HepG2 (cell line): ENCODE measurements at regions not wholly inside any gene's neighbourhood (a gene's known extent, or its start where the extent isn't known, plus 50 kb on each side); places are given as distances from the start of the nearest gene placed in this dataset.

ENCODE experiments used
- ATAC-seq: fragments of 200-7000 bp; cut with Tn5 transposase; 3 replicates; pipeline ENCODE4 v1.9.1; 2020; ENCODE audit warnings: mild to moderate bottlenecking, moderate library complexity
- BruUV-seq: library from RNA; stranded (reverse); fragments of 400-500 nt; replicated peaks from 2 replicates; lab custom pipeline; 2021; lab: Mats Ljungman, UMichigan
- CTCF ChIA-PET: fragments of 300-600 bp; formaldehyde crosslinking; extraction: SDS; loops from one replicate; lab custom pipeline; 2021; ENCODE audit warnings: low total read pairs, inconsistent platforms, low intra/inter-chr PET ratio; lab: Yijun Ruan, JAX
- POLR2A ChIA-PET: fragments of 350-600 bp; sonication (Branson Sonifier 250); formaldehyde crosslinking; loops from one replicate; lab custom pipeline; 2020; ENCODE audit warnings: antibody characterized with exemption, inconsistent platforms; lab: Yijun Ruan, JAX
- DNase-seq: peaks from one replicate; pipeline ENCODE4 v3.0.0-alpha.2; 2015; ENCODE audit warnings: low spot score
- FAIRE-seq: peaks from 3 replicates; lab custom pipeline; 2011; peaks lifted over from hg19 to GRCh38; lab: Jason Lieb, UNC
- H2AFZ ChIP-seq: one replicate; pipeline ENCODE4 v1.6.1; 2011; ENCODE audit warnings: low read length, inconsistent platforms
- H3K27ac ChIP-seq: fragments of 300-600 bp; 3 replicates; pipeline ENCODE4 v1.8.0; 2011; ENCODE audit warnings: mixed run types, mild to moderate bottlenecking, mixed read lengths, low read length, inconsistent platforms; ENCODE audit not compliant: insufficient read depth; ENCODE audit errors: extremely low read length
- H3K27me3 ChIP-seq, 2 experiments: fragments of 200-600 bp in 1 of 2; 2 replicates in 1 of 2; 3 replicates in 1 of 2; pipeline versions ENCODE4 v1.6.0 to v1.8.0; 2011; ENCODE audit warnings: low read length in 2 of 2, mild to moderate bottlenecking in 2 of 2, moderate library complexity in 2 of 2, inconsistent platforms in 1 of 2; ENCODE audit not compliant: insufficient read depth in 2 of 2, control insufficient read depth in 1 of 2
- H3K36me3 ChIP-seq, 2 experiments: fragments of 200-600 bp in 1 of 2; replicated peaks in 1 of 2; 2 replicates in 1 of 2; 3 replicates in 1 of 2; pipeline versions ENCODE4 v1.5.1 to v1.8.0; 2011; ENCODE audit warnings: low read length in 2 of 2, inconsistent platforms in 1 of 2; ENCODE audit not compliant: insufficient read depth in 2 of 2, control insufficient read depth in 1 of 2
- H3K4me1 ChIP-seq: 2 replicates; pipeline ENCODE4 v1.5.1; 2012; ENCODE audit warnings: low read length, inconsistent platforms; ENCODE audit not compliant: insufficient read depth
- H3K4me2 ChIP-seq: 2 replicates; pipeline ENCODE4 v1.6.0; 2011; ENCODE audit warnings: low read depth, low read length, inconsistent platforms
- H3K4me3 ChIP-seq, 3 experiments: fragments of 200-600 bp in 1 of 3; sonication (generic), shearing (Covaris generic) in 1 of 3; replicated peaks in 1 of 3; 2 replicates each; pipeline ENCODE4 v1.5.1; 2011 to 2016; ENCODE audit warnings: low read length in 3 of 3, inconsistent platforms in 2 of 3, low read depth in 2 of 3, mild to moderate bottlenecking in 2 of 3, control low read depth in 1 of 3, mixed read lengths in 1 of 3; ENCODE audit not compliant: insufficient read depth in 1 of 3
- H3K79me2 ChIP-seq: one replicate; pipeline ENCODE4 v1.6.1; 2011; ENCODE audit warnings: low read length, inconsistent platforms; ENCODE audit not compliant: insufficient read depth
- H3K9ac ChIP-seq: 2 replicates; pipeline ENCODE4 v1.6.0; 2011; ENCODE audit warnings: mild to moderate bottlenecking, low read depth, low read length, inconsistent platforms; ENCODE audit not compliant: insufficient read depth
- H3K9me3 ChIP-seq: 2 replicates; pipeline ENCODE4 v1.5.1; 2012; ENCODE audit warnings: mild to moderate bottlenecking, low read length
- H4K20me1 ChIP-seq: 2 replicates; pipeline ENCODE4 v1.6.0; 2011; ENCODE audit warnings: inconsistent platforms, mild to moderate bottlenecking, low read length, moderate library complexity; ENCODE audit not compliant: insufficient read depth
- AGO1 ChIP-seq: fragments of 200-400 bp; formaldehyde crosslinking; IDR thresholded peaks from 2 replicates; pipeline ENCODE4 v1.6.1; 2017; ENCODE audit warnings: mild to moderate bottlenecking, low read depth, low read length, moderate library complexity; ENCODE audit not compliant: poor library complexity, severe bottlenecking
- DRAP1 ChIP-seq: IDR thresholded peaks from 2 replicates; pipeline ENCODE4 v1.6.1; 2016; ENCODE audit warnings: missing genetic modification reagents, missing compliant biosample characterization
- FOSL1 ChIP-seq: sonication (generic); formaldehyde crosslinking; IDR thresholded peaks from 2 replicates; pipeline ENCODE4 v1.9.0; 2021; ENCODE audit warnings: missing genetic modification reagents, borderline replicate concordance
- FOSL2 ChIP-seq: sonication (generic); formaldehyde crosslinking; IDR thresholded peaks from 2 replicates; pipeline ENCODE4 v1.4.0; 2020; ENCODE audit warnings: missing genetic modification reagents
- HMG20A ChIP-seq: IDR thresholded peaks from 2 replicates; pipeline ENCODE4 v1.6.1; 2016; ENCODE audit warnings: borderline replicate concordance
- JUNB ChIP-seq: sonication (generic); formaldehyde crosslinking; IDR thresholded peaks from 2 replicates; pipeline ENCODE4 v1.8.0; 2022; ENCODE audit warnings: missing genetic modification reagents, mild to moderate bottlenecking, borderline replicate concordance
- KLF15 ChIP-seq: sonication (generic); formaldehyde crosslinking; IDR thresholded peaks from 2 replicates; pipeline ENCODE4 v1.8.1; 2023; ENCODE audit warnings: borderline replicate concordance, mild to moderate bottlenecking, inconsistent platforms, missing genetic modification reagents, mixed read lengths
- NFIB ChIP-seq: sonication (generic); formaldehyde crosslinking; IDR thresholded peaks from 2 replicates; pipeline ENCODE4 v1.9.0; 2021; ENCODE audit warnings: missing genetic modification reagents, mild to moderate bottlenecking, borderline replicate concordance
- POLR2A ChIP-seq, 2 experiments: IDR thresholded peaks; 2 replicates each; pipeline ENCODE4 v1.6.1; 2011; ENCODE audit warnings: low read depth in 2 of 2, low read length in 2 of 2, mild to moderate bottlenecking in 1 of 2, moderate library complexity in 1 of 2; ENCODE audit not compliant: insufficient read depth in 1 of 2
- RARA ChIP-seq: IDR thresholded peaks from 2 replicates; pipeline ENCODE4 v1.6.1; 2016; ENCODE audit warnings: missing genetic modification reagents, missing compliant biosample characterization
- SP1 ChIP-seq, 2 experiments: fragments of 450-650 bp in 1 of 2; sonication (generic) in 1 of 2; formaldehyde crosslinking in 1 of 2; IDR thresholded peaks; 2 replicates each; pipeline versions ENCODE4 v1.4.0 to v1.6.1; 2016 to 2020; ENCODE audit warnings: missing genetic modification reagents in 1 of 2
- ZMAT5 ChIP-seq: sonication (generic); formaldehyde crosslinking; IDR thresholded peaks from 2 replicates; pipeline ENCODE4 v1.5.0; 2020; ENCODE audit warnings: mild to moderate bottlenecking, low read depth, missing genetic modification reagents, borderline replicate concordance
- ZNF160 ChIP-seq: sonication (generic); formaldehyde crosslinking; IDR thresholded peaks from 2 replicates; pipeline ENCODE4 v1.8.0; 2022; ENCODE audit warnings: mild to moderate bottlenecking, inconsistent platforms, missing genetic modification reagents
- ZNF205 ChIP-seq: IDR thresholded peaks from 2 replicates; pipeline ENCODE4 v1.6.1; 2018; ENCODE audit warnings: missing biosample characterization, missing genetic modification reagents
- ZNF230 ChIP-seq: sonication (generic); formaldehyde crosslinking; IDR thresholded peaks from 2 replicates; pipeline ENCODE4 v1.4.0; 2020; ENCODE audit warnings: mild to moderate bottlenecking, missing genetic modification reagents
- ZNF350 ChIP-seq: sonication (generic); formaldehyde crosslinking; IDR thresholded peaks from 2 replicates; pipeline ENCODE4 v1.4.0; 2020; ENCODE audit warnings: mild to moderate bottlenecking, low read depth, missing genetic modification reagents, borderline replicate concordance
- ZNF761 ChIP-seq: sonication (generic); formaldehyde crosslinking; conservative IDR thresholded peaks from 2 replicates; pipeline ENCODE4 v1.4.0; 2020; ENCODE audit warnings: mild to moderate bottlenecking, missing genetic modification reagents
- ZNF773 ChIP-seq: sonication (generic); formaldehyde crosslinking; IDR thresholded peaks from 2 replicates; pipeline ENCODE4 v1.4.0; 2020; ENCODE audit warnings: missing genetic modification reagents, borderline replicate concordance
- WGBS: methylation state at CpG from one replicate; pipeline ENCODE4 v1.1.6; 2017; ENCODE audit warnings: low lambda C conversion rate; 5-methylcytosine and 5-hydroxymethylcytosine counted together
- in situ Hi-C: cut with HindIII; loops from 2 replicates; pipeline ENCODE4 v1.10.0; 2017; ENCODE audit warnings: low pct_unique_long_range_greater_than_20kb; ENCODE audit not compliant: extremely low pct_ligation_motif_present
- intact Hi-C: fragments of 100-400 bp; cut with micrococcal nuclease; formaldehyde crosslinking; loops from one replicate; pipeline ENCODE4 v1.10.0; 2022; ENCODE audit not compliant: unreplicated experiment

DNA sequence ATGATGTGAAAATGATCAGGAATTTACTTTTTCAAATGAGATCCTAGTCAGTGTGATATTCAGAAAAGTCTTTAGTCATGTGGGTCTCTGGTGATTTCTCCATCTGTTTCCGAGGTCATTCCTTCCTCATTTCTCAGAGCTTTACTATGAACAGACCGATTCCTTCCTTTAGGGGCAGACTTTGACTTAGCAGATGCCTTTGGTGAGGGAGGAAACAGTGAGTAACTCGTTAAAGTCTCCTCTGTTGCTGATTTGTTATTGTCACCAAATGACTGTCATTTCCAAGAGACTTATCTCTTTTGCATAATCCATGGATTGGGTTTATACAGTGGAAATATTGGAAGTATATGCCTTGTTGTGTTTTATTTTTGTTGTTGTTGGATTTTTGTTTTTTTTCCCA lies 76.2 kb upstream of the CD99 start:
- BruUV-seq: no TSS peak
- Histone ChIP-seq H3K27me3 (no peaks in the 10 kb centered on the region), H3K79me2 (peaks cover 5% of the 10 kb centered on the region), H3K4me1 (peaks cover 19% of the 10 kb centered on the region), H3K36me3 (peaks cover 3 to 44% of the 10 kb centered on the region in 2 experiments; a peak in 4 of 5 replicates), H3K9ac (no peak overlapping the region), H3K4me2 (no peak overlapping the region), H3K9me3 (no peaks in the 10 kb centered on the region), H2AFZ (no peak overlapping the region), H3K4me3 (no peak overlapping the region), H4K20me1 (no peaks in the 10 kb centered on the region), H3K27ac (no peak overlapping the region)
- TF ChIP-seq ZMAT5 (CRISPR knock-in tag) (no peak), NFIB (no peak), AGO1 (no peak), JUNB (CRISPR knock-in tag) (no peak), ZNF230 (CRISPR knock-in tag) (no peak), ZNF761 (CRISPR knock-in tag) (no peak), POLR2A (IDR thresholded peaks at IDR 0.05; ENCODE audit: insufficient read depth in 1 of 2, low read depth in 2 of 2, low read length in 2 of 2) (no peak), ZNF160 (CRISPR knock-in tag) (no peak), SP1 (IDR thresholded peaks at IDR 0.05) (no peak), SP1 (CRISPR knock-in tag; IDR thresholded peaks at IDR 0.05) (no peak), FOSL1 (CRISPR knock-in tag) (no peak), FOSL2 (CRISPR knock-in tag) (no peak), ZNF773 (no peak), ZNF350 (CRISPR knock-in tag) (no peak), HMG20A (CRISPR knock-in tag) (no peak), ZNF205 (CRISPR knock-in tag) (no peak), DRAP1 (no peak), KLF15 (CRISPR knock-in tag) (no peak), RARA (CRISPR knock-in tag) (no peak)
- CTCF ChIA-PET: no interaction called here
- DNase-seq (no peak), ATAC-seq (no peak; the same call in 2 of the 3 replicates), FAIRE-seq (no peak)
- WGBS: 97% methylated on average over 3 of the region's 3 CpGs
- POLR2A ChIA-PET: no interaction called here
- in situ Hi-C loops: loop anchor here (25.0 kb wide), 1 partner anchor 1153 kb away; the partner anchor contains the start of gene ASMTL
- intact Hi-C loops: no loop called here
